ENCODE measurements at regions not wholly inside any gene's neighbourhood (a gene's known extent, or its start where the extent isn't known, plus 50 kb on each side); places are given as distances from the start of the nearest gene placed in this dataset.
"Not testable (repeated sequence)": the region's sequence is repeated elsewhere in the genome, so short reads cannot be mapped to it uniquely, and the experiment has no call there.

- DNase-seq, result no peak
Observed at GRCh38 chr14:88064841-88065240, 59.9 kb downstream of the GPR65 start.

- peak; percentile 86 for DNase-seq
Observed at GRCh38 chr14:88069677-88070076, 64.7 kb downstream of the GPR65 start.

- peak; percentile 88 for DNase-seq
Observed at GRCh38 chr14:88075269-88075981, 70.5 kb downstream of the GPR65 start.

GRCh38 chr14:88078525-88078924 is 73.6 kb downstream of the GPR65 start:
- DNase-seq, result no peak

GRCh38 chr14:88079624-88080023 is 74.7 kb downstream of the GPR65 start:
- no peak for DNase-seq

- DNase-seq, result no peak
Observed at GRCh38 chr14:88085736-88086135, 80.8 kb downstream of the GPR65 start.

GRCh38 chr14:88089445-88089844 is 84.5 kb downstream of the GPR65 start:
- peak; percentile 26 for DNase-seq

GRCh38 chr14:88092529-88092928 is 87.6 kb downstream of the GPR65 start:
- no peak for DNase-seq

GRCh38 chr14:88095791-88096190 is 90.9 kb downstream of the GPR65 start:
- DNase-seq, result no peak

- no peak for DNase-seq
Observed at GRCh38 chr14:88098163-88098562, 93.2 kb downstream of the GPR65 start.

GRCh38 chr14:88104710-88105109 is 99.8 kb downstream of the GPR65 start:
- no peak for DNase-seq

- DNase-seq, result no peak
Observed at GRCh38 chr14:88106377-88106776, 101.4 kb downstream of the GPR65 start.

GRCh38 chr14:88127669-88128068 is 122.7 kb downstream of the GPR65 start:
- DNase-seq, result not testable (repeated sequence)

GRCh38 chr14:88128816-88129215 is 123.9 kb downstream of the GPR65 start:
- DNase-seq, result peak; percentile 60

GRCh38 chr14:88129306-88130056 is 124.5 kb downstream of the GPR65 start:
- DNase-seq, result peak; percentile 84

GRCh38 chr14:88130057-88130432 is 125.1 kb downstream of the GPR65 start:
- no peak for DNase-seq

Data from MV-4-11 (cell line).